Activated CD4-positive, alpha-beta T cell treated with anti-CD3 and anti-CD28 coated beads, Interleukin-2, amount 10 ng/mL, durations not matched to agents 24 days and 14 days (primary cell): ENCODE measurements at regions not wholly inside any gene's neighbourhood (a gene's known extent, or its start where the extent isn't known, plus 50 kb on each side); places are given as distances from the start of the nearest gene placed in this dataset.

Source experiments
- DNase-seq: peaks from one replicate; pipeline ENCODE4 v3.0.0; 2022
- H3K27ac Mint-ChIP-seq: one replicate; pipeline ENCODE4 v1.8.0; 2022; ENCODE audit warnings: mild to moderate bottlenecking, mixed read lengths
- H3K27me3 Mint-ChIP-seq: one replicate; pipeline ENCODE4 v1.8.0; 2022; ENCODE audit warnings: mixed read lengths
- H3K36me3 Mint-ChIP-seq: one replicate; pipeline ENCODE4 v1.8.0; 2022; ENCODE audit warnings: low read depth, mild to moderate bottlenecking, mixed read lengths
- H3K4me1 Mint-ChIP-seq: one replicate; pipeline ENCODE4 v1.8.0; 2021; ENCODE audit warnings: mixed read lengths
- H3K4me3 Mint-ChIP-seq: one replicate; pipeline ENCODE4 v1.8.0; 2022; ENCODE audit warnings: mild to moderate bottlenecking, moderate library complexity, mixed read lengths
- H3K9me3 Mint-ChIP-seq: one replicate; pipeline ENCODE4 v1.8.0; 2021; ENCODE audit warnings: mixed read lengths
- intact Hi-C: fragments of 100-400 bp; cut with micrococcal nuclease; formaldehyde crosslinking; loops from one replicate; pipeline ENCODE4 v1.15.1; 2023

DNA sequence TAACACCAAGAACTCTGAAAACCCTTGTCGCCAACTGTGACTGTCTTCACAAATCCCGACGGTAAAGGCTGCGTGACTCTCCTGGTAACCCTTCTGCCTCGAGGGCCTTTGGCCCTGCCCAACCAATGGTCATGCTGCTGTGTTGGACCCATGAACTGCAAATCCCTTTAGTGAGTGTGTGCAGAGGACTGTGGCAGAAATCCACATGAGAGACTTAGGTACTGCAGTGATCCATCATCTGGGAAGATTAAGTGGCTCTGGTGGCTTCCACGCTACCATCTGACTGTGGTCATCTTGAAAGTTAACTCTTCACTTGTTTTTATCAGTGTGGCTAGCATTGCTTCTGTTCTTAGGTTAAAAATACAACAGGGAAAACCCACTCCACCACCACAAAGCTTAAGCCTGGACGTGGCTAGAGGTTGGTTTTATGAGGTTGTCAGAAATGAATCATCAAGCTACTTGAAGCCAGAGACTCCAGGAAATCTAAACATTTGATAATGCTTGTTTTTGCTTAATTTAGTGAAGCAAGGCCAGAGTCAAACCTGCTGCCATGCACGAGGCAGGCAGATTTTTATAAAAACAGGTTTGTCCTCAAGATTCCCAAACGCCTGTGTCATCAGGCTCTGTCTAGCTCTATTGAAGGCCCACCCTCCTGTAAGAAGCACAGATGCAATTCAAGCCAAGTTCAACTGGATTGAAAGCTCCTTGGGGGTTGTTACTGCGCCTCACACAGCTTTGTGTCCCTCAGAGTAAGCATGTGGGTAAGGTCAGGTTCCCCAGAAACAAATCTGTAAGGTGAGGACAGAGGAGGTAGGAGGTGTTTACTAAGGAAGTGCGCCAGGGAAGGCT lies 52.7 kb upstream of the ERCC6L2 start:
- peaks cover 8% of the 10 kb centered on the region for H3K36me3 Mint-ChIP-seq
- peaks cover 39% of the 10 kb centered on the region for H3K27me3 Mint-ChIP-seq
- peak; percentile 83 for DNase-seq
- peaks cover 6% of the 10 kb centered on the region for H3K9me3 Mint-ChIP-seq
- H3K4me1 Mint-ChIP-seq, result peaks cover 34% of the 10 kb centered on the region
- intact Hi-C loops, result loop anchor here (1.0 to 2.0 kb wide), 6 partner anchors 29 to 418 kb away; partner anchors contain the start of gene ERCC6L2
- peak overlapping the region; percentile 53 for H3K4me3 Mint-ChIP-seq
- H3K27ac Mint-ChIP-seq, result peak overlapping the region; percentile 72

DNA sequence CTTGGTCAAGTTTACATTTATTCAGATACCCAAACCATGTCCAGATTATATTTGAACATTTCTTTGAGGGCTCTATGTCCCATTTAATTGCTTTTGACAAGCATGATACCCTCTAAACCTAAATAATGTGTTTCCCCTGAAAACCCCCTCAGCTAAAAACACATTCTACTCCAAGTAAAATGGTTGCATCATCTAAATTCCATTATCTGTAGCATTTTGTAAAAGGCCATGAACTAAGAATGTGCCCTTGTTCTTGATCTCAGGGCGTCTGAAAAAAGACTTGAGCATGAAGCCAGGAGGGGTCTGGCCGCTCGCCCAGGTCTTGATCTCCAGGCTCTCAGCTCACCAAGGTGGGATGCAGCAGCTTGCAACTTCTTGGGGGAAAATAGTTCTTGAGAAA lies 53.5 kb upstream of the ERCC6L2 start:
- peaks cover 34% of the 10 kb centered on the region for H3K4me1 Mint-ChIP-seq
- peaks cover 6% of the 10 kb centered on the region for H3K9me3 Mint-ChIP-seq
- H3K27ac Mint-ChIP-seq, result peak overlapping the region; percentile 46
- intact Hi-C loops, result loop anchor here (1.0 to 2.0 kb wide), 5 partner anchors 53 to 419 kb away; partner anchors contain the start of gene ERCC6L2
- peak overlapping the region; percentile 9 for H3K4me3 Mint-ChIP-seq
- H3K36me3 Mint-ChIP-seq, result peaks cover 8% of the 10 kb centered on the region
- peaks cover 43% of the 10 kb centered on the region for H3K27me3 Mint-ChIP-seq
- no peak for DNase-seq

DNA sequence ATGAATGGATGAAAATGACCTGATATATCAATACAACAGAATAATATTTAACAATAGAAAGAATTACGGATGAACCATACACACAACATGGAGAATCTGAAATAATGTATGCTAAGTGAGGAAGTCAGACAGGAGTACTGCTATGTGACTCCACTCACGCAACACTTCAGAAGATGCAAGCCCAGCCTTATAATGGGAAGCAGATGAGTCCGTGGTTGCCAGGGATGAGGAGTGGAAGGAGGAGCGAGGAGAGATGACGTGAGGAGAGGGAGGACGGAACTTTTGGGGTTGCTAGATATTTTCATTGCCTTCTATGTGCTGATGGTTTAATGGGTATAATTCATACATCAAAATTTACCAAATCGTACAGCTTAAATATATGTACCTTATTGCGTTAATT lies 55.4 kb upstream of the ERCC6L2 start:
- no peak for DNase-seq
- intact Hi-C loops, result no loop called here
- H3K4me1 Mint-ChIP-seq, result peaks cover 28% of the 10 kb centered on the region
- H3K36me3 Mint-ChIP-seq, result peaks cover 8% of the 10 kb centered on the region
- no peak overlapping the region for H3K27ac Mint-ChIP-seq
- peaks cover 37% of the 10 kb centered on the region for H3K27me3 Mint-ChIP-seq
- H3K4me3 Mint-ChIP-seq, result no peak overlapping the region
- peaks cover 6% of the 10 kb centered on the region for H3K9me3 Mint-ChIP-seq

DNA sequence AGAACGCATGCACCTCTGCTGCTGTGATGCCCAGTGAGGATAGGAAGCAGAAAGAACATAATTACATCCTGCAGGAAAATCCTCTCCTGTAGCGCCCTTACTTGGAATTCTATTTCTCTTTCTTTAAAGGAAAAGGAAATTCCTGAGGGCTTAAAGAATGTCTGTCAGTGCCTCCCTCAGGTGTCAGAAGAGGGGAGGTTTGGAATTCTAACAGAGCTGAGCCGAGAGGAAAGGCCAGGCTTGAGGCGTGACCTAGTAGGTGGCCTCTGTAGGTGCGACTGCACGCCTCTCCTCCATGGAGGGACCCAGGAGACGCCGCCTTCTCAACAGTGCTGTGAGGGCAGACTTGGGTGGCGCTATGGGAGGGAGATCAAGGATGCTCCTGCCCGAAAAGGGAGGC lies 55.9 kb upstream of the ERCC6L2 start:
- intact Hi-C loops, result no loop called here
- H3K4me3 Mint-ChIP-seq, result no peak overlapping the region
- H3K27ac Mint-ChIP-seq, result no peak overlapping the region
- peaks cover 6% of the 10 kb centered on the region for H3K9me3 Mint-ChIP-seq
- H3K36me3 Mint-ChIP-seq, result peaks cover 8% of the 10 kb centered on the region
- peaks cover 36% of the 10 kb centered on the region for H3K27me3 Mint-ChIP-seq
- peaks cover 28% of the 10 kb centered on the region for H3K4me1 Mint-ChIP-seq
- no peak for DNase-seq

DNA sequence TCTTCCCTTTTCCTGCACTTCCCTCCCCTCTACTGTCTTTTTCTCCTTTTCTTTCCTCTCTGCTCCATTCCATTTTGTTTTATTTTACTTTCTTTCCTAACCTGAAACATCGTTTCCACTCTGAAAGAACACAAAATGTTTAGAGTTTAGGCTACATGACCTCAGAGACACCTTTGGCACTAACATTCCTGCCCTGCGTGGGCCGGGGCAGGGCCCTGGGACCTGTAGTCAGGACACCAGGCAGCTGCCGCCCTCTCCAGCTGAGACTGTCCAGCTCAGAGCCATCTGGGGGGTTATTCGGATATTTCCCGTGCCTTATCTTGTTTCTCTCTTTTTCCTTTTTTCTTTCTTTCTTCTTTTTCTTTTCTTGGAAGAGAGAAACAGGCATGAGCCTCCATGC lies 58.3 kb upstream of the ERCC6L2 start:
- no peak for DNase-seq
- peaks cover 10% of the 10 kb centered on the region for H3K9me3 Mint-ChIP-seq
- H3K4me1 Mint-ChIP-seq, result peaks cover 12% of the 10 kb centered on the region
- no peak overlapping the region for H3K27ac Mint-ChIP-seq
- H3K27me3 Mint-ChIP-seq, result peaks cover 33% of the 10 kb centered on the region
- intact Hi-C loops, result no loop called here
- H3K4me3 Mint-ChIP-seq, result no peak overlapping the region
- H3K36me3 Mint-ChIP-seq, result peaks cover 11% of the 10 kb centered on the region

DNA sequence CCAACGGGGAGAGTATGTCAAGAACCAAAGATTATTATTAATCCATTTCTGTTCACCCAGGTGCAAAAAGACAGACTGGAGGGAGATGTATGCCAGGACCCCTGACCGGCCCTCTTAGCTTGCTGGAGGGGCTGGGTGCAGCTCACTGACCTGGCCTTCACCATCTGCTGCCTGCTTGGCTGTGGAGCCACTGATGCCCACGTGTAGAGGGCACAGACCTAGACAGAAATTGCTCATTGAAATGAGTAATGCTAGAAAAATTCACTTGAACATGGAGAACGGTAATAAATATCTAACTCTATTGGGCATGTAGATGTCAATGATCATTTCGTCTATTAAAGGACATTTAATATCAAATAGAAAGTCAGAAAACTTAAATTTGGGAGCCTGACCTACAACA lies 58.8 kb upstream of the ERCC6L2 start:
- Mint-ChIP-seq H3K27ac (no peak overlapping the region), H3K9me3 (peaks cover 10% of the 10 kb centered on the region), H3K4me3 (no peak overlapping the region), H3K27me3 (peaks cover 30% of the 10 kb centered on the region), H3K4me1 (peaks cover 8% of the 10 kb centered on the region), H3K36me3 (peaks cover 11% of the 10 kb centered on the region)
- intact Hi-C loops, result no loop called here
- no peak for DNase-seq

DNA sequence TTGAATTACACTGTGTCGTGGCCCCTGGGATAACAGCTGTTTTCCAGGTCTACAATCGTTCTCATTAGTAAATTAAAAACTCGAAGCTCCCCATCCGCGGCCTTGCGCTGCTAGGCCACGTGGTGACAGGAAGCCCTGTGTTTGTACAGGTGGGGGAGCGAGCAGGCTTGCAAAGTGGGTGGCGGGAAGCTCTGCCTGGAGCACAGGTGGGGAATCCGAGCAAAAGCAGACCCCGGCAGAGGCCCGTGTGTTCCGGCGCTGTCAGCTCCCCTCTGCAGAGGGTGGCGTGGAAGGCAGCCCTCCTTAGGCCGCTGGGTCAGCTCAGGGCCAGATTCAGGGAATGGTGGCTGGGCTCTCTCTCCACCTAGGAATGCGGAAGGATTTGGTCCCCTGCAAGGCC lies 59.5 kb upstream of the ERCC6L2 start:
- Mint-ChIP-seq H3K4me1 (peaks cover 3% of the 10 kb centered on the region), H3K36me3 (peaks cover 9% of the 10 kb centered on the region), H3K9me3 (peaks cover 7% of the 10 kb centered on the region), H3K27me3 (peaks cover 25% of the 10 kb centered on the region), H3K27ac (no peak overlapping the region), H3K4me3 (no peak overlapping the region)
- no peak for DNase-seq
- intact Hi-C loops, result no loop called here

DNA sequence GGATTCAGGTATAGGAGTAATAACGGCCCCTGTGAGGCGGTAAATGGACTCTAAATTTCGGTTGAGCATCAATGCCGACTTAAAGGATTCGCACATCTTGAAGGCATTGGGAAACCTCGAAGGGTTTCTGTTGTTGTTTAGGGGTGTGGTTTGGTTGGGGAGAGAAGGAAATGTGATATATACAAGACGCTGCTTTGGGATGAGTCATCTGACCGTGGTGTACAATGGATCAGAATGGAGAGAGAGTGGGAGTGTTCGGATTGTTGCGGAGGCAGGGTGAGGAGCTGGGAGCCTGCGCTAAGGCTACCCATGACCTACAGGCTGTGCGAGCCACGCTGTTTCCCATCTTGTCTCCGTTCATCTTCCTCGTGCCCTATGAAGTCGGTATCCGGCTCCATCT lies 60.4 kb upstream of the ERCC6L2 start:
- no peak overlapping the region for H3K4me3 Mint-ChIP-seq
- peaks cover 2% of the 10 kb centered on the region for H3K4me1 Mint-ChIP-seq
- no peak for DNase-seq
- peaks cover 4% of the 10 kb centered on the region for H3K9me3 Mint-ChIP-seq
- no peak overlapping the region for H3K27ac Mint-ChIP-seq
- intact Hi-C loops, result no loop called here
- peaks cover 7% of the 10 kb centered on the region for H3K36me3 Mint-ChIP-seq
- H3K27me3 Mint-ChIP-seq, result peaks cover 23% of the 10 kb centered on the region

DNA sequence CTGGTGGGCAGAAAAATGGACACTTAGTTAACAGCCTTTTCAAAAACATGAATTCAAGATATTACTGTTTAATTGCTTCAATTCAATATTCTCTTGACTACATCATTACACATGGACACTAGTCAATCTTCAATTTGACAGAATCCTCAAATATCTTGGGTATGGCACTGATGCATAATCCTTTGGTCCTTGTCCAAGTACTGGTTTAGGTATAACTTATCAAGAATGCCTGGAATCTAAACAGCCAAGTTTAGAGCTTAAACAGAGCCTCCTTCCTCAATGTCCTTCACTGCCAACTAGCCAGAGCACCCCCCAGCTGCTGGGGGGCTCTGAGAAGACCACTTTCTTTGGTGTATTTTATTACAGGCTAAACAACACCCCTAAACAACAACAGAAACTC lies 61.6 kb upstream of the ERCC6L2 start:
- DNase-seq, result no peak
- Mint-ChIP-seq H3K4me3 (no peak overlapping the region), H3K4me1 (peaks cover 11% of the 10 kb centered on the region), H3K9me3 (peaks cover 4% of the 10 kb centered on the region), H3K27ac (no peak overlapping the region), H3K36me3 (peaks cover 5% of the 10 kb centered on the region), H3K27me3 (peaks cover 16% of the 10 kb centered on the region)
- intact Hi-C loops, result no loop called here

DNA sequence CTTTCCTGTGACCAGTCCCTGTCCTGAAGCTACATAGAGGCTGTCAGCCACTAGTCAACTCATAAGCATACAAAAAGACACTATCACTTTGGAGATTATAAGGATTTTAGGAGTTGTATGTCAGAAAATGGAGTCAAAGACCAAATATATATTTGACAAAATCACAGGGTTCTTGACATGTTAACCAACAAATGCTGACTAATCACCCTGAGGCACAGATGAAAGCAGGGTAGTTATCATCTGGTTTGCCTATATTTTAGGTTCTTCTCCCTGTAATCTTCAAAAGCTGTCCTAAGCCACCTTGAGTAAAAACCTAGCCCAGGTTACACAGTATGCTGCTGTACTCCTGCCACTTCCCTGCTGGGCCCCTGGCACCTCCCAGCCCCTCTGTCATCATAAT lies 64.7 kb upstream of the ERCC6L2 start:
- peaks cover 15% of the 10 kb centered on the region for H3K27me3 Mint-ChIP-seq
- peaks cover 3% of the 10 kb centered on the region for H3K36me3 Mint-ChIP-seq
- intact Hi-C loops, result no loop called here
- peaks cover 11% of the 10 kb centered on the region for H3K4me1 Mint-ChIP-seq
- DNase-seq, result no peak
- H3K27ac Mint-ChIP-seq, result no peak overlapping the region
- H3K9me3 Mint-ChIP-seq, result peaks cover 13% of the 10 kb centered on the region
- no peak overlapping the region for H3K4me3 Mint-ChIP-seq

DNA sequence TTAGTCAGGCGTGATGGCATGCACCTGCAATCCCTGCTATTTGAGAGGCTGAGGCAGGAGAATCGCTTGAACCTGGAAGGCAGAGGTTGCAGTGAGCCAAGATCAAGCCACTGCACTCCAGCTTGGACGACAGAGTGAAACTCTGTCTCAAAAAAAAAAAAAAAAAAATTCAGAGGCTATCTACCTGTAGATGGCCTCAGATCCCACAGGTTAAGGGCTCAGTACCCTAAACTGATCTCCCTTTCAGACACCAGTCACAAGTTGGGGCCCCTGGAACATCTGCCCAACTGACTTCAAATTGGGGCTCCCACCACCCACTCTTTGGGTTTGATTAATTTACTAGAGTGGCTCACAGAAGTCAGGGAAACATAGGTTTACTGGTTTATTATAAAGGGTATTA lies 65.4 kb upstream of the ERCC6L2 start:
- DNase-seq, result no peak
- peaks cover 3% of the 10 kb centered on the region for H3K36me3 Mint-ChIP-seq
- H3K27me3 Mint-ChIP-seq, result peaks cover 13% of the 10 kb centered on the region
- H3K4me1 Mint-ChIP-seq, result peaks cover 10% of the 10 kb centered on the region
- H3K27ac Mint-ChIP-seq, result no peak overlapping the region
- intact Hi-C loops, result no loop called here
- no peak overlapping the region for H3K4me3 Mint-ChIP-seq
- H3K9me3 Mint-ChIP-seq, result peaks cover 13% of the 10 kb centered on the region

DNA sequence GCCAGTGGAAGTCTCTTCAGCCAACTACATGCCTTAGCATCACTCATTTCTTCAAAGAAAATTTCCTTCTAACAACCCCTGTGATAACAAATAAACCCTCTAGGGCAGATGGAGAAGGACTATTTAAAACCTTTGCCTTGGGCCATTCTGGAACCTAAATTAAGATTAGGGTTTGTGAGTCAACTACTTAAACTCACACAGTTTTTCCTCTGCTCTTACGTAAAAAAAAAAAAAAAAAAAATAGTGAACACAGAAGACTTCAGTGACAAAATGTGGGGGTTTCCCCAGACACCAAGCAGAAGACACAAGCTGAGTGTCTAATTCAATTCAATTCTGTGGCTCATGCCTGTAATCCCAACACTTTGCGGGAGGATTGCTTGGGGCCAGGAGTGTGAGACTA lies 65.8 kb upstream of the ERCC6L2 start:
- Mint-ChIP-seq H3K9me3 (peaks cover 13% of the 10 kb centered on the region), H3K36me3 (peaks cover 3% of the 10 kb centered on the region), H3K4me3 (no peak overlapping the region), H3K27me3 (peaks cover 13% of the 10 kb centered on the region), H3K27ac (no peak overlapping the region), H3K4me1 (peaks cover 9% of the 10 kb centered on the region)
- intact Hi-C loops, result no loop called here
- no peak for DNase-seq

DNA sequence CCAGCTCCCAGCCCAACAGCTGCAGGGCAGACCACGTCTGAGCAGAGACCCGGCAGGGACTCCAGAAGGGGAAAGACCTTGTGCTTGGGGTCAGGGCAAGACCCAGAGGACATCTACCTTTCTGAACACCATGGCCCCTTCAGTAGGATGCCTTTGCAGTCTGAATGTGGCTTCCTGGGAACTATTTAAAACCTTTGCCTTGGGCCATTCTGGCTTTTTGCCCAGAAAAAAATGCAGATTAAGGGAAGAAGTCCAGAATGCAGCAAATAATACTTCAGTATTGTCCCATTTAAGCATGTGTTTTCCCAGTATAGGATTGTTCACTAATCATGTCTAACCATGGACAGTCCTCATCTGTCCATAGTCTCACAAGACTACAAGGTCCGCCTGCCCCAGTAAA lies 67.5 kb upstream of the ERCC6L2 start:
- Mint-ChIP-seq H3K4me3 (no peak overlapping the region), H3K27me3 (peaks cover 16% of the 10 kb centered on the region), H3K9me3 (peaks cover 9% of the 10 kb centered on the region), H3K4me1 (peaks cover 9% of the 10 kb centered on the region), H3K36me3 (no peaks in the 10 kb centered on the region), H3K27ac (no peak overlapping the region)
- DNase-seq, result no peak
- intact Hi-C loops, result no loop called here

DNA sequence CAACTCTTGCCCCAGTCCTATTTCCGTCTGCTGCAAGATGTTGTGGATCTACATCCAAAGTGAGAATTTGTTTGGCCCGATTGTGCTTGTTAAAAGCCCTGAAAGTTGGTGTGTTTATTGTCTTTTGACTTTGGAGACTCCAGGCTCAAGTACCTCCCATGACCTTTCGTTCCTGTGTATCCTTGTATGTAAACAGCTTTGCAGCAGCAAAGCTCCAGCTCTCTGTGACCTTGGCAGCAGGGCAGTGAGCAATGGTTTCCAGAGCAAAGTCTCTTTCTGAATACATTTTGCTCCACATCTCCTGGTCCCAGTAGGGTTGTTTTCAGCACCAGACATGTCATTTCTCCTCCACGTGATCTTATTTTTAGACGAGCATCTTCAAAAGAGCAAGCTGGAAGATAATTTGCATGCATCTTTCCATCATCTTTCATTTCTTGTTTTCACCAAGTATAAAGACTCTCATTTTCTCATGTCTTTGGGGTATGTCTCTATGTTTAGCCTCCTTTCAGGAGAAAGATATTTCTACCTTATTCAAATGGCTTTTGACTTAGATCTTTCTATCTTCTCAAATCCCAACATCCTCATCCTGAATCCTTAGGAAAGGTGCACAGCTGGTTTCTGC lies 68.1 kb upstream of the ERCC6L2 start:
- no peak for DNase-seq

More for the DNA sequence above, 68.1 kb upstream of the ERCC6L2 start:
- Mint-ChIP-seq H3K4me3 (no peak overlapping the region), H3K27me3 (peaks cover 21% of the 10 kb centered on the region), H3K36me3 (no peaks in the 10 kb centered on the region), H3K27ac (peak overlapping the region; percentile 51), H3K4me1 (peaks cover 9% of the 10 kb centered on the region), H3K9me3 (peaks cover 9% of the 10 kb centered on the region)
- intact Hi-C loops, result no loop called here
